ENCODE measurements at regions not wholly inside any gene's neighbourhood (a gene's known extent, or its start where the extent isn't known, plus 50 kb on each side); places are given as distances from the start of the nearest gene placed in this dataset.

DNA sequence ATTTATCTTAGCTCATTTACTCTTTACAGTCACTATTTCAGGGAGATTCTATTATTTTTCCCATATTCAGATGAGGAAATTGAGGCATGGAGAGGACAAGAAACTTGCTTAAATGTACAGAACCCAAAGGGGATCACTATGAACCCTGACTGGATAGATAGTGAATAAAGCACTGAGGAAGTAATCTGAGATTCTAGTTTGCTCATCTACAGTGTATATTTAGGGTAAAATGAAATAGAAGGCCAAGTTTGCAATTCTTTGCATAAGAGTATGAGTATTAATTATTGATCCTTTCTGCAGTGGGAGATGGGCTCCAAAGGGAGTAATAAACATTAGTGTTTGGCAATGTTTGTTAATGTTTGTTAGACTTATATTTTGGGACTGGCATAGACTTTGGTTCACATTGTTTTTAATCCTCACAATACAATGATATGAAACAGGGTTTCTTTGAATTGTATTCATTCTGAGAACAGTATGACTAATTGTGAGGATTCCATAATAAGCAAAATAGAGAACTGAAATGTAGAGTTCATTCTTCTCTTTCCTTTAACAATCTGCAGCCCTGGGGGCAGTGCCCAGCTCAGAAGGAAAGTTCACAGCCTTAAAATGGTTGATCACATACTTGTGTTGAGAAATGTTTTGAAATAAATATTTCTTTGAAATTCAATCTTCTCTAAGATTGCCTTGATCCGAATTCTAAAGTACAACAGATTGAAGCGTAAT, 131.0 kb upstream of the ZNF804B start:
- TF ChIP-seq ZBTB21 (tag by site-specific recombination; IDR thresholded peaks at IDR 0.05) (no peak), SALL2 (tag by site-specific recombination; IDR thresholded peaks at IDR 0.05; ENCODE audit: borderline replicate concordance) (no peak), ZBTB8A (tag by site-specific recombination; IDR thresholded peaks at IDR 0.05) (no peak), ZSCAN18 (tag by site-specific recombination; IDR thresholded peaks at IDR 0.05) (no peak), ZFP41 (tag by site-specific recombination; IDR thresholded peaks at IDR 0.05; ENCODE audit: borderline replicate concordance) (no peak), ZSCAN23 (tag by site-specific recombination; IDR thresholded peaks at IDR 0.05) (no peak), ZNF660 (tag by site-specific recombination; IDR thresholded peaks at IDR 0.05) (no peak), ZNF114 (tag by site-specific recombination; IDR thresholded peaks at IDR 0.05) (no peak), KLF8 (tag by site-specific recombination; IDR thresholded peaks at IDR 0.05) (no peak)
- TF ChIP-seq, protein P1, sequence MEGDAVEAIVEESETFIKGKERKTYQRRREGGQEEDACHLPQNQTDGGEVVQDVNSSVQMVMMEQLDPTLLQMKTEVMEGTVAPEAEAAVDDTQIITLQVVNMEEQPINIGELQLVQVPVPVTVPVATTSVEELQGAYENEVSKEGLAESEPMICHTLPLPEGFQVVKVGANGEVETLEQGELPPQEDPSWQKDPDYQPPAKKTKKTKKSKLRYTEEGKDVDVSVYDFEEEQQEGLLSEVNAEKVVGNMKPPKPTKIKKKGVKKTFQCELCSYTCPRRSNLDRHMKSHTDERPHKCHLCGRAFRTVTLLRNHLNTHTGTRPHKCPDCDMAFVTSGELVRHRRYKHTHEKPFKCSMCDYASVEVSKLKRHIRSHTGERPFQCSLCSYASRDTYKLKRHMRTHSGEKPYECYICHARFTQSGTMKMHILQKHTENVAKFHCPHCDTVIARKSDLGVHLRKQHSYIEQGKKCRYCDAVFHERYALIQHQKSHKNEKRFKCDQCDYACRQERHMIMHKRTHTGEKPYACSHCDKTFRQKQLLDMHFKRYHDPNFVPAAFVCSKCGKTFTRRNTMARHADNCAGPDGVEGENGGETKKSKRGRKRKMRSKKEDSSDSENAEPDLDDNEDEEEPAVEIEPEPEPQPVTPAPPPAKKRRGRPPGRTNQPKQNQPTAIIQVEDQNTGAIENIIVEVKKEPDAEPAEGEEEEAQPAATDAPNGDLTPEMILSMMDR (tag by site-specific recombination; IDR thresholded peaks at IDR 0.05): no peak
- TF ChIP-seq, protein P2, sequence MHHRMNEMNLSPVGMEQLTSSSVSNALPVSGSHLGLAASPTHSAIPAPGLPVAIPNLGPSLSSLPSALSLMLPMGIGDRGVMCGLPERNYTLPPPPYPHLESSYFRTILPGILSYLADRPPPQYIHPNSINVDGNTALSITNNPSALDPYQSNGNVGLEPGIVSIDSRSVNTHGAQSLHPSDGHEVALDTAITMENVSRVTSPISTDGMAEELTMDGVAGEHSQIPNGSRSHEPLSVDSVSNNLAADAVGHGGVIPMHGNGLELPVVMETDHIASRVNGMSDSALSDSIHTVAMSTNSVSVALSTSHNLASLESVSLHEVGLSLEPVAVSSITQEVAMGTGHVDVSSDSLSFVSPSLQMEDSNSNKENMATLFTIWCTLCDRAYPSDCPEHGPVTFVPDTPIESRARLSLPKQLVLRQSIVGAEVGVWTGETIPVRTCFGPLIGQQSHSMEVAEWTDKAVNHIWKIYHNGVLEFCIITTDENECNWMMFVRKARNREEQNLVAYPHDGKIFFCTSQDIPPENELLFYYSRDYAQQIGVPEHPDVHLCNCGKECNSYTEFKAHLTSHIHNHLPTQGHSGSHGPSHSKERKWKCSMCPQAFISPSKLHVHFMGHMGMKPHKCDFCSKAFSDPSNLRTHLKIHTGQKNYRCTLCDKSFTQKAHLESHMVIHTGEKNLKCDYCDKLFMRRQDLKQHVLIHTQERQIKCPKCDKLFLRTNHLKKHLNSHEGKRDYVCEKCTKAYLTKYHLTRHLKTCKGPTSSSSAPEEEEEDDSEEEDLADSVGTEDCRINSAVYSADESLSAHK (tag by site-specific recombination; IDR thresholded peaks at IDR 0.05): no peak
